ENCODE measurements at regions not wholly inside any gene's neighbourhood (a gene's known extent, or its start where the extent isn't known, plus 50 kb on each side); places are given as distances from the start of the nearest gene placed in this dataset.

DNA sequence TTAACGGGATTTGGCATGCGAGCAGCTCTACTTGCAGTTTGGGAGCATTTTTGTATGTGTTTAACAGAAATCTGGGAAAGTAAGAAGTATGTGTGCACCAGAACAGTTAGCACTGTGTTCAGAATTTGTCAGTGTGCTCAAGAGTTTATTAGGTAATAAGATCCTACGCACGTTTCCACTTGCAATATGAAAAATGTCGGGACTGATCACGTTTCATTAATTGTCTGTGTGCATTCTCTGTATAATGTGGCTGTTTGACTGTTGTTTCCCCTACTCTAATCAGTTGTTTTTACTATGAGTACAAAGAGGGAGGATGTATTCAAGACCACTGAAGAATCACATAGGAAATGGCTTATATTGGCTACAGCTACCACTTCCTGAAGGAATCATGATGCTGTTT, 349.7 kb upstream of the POU3F2 start:
- no peak for DNase-seq
- intact Hi-C loops (cut with DNase I) = no loop called here

DNA sequence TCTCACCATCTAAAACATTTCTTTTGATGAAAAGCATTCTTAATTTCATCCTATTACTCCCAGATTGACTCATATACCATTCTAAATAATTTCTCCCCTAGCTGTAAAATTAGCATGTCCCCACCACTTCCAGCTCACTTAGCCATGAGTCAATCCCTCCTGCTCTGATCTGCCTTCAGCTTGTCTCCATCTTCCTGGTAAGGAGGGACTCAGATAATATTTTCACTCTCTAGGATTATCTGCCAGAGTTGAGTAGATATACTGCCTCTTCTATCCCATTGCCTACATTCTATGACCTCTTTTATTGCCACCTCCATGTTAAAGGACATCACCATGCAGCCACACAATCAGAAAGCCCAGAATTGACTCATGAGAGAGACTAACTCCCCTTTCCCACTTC, 348.8 kb upstream of the POU3F2 start:
- intact Hi-C loops (cut with DNase I) = no loop called here
- DNase-seq = no peak

DNA sequence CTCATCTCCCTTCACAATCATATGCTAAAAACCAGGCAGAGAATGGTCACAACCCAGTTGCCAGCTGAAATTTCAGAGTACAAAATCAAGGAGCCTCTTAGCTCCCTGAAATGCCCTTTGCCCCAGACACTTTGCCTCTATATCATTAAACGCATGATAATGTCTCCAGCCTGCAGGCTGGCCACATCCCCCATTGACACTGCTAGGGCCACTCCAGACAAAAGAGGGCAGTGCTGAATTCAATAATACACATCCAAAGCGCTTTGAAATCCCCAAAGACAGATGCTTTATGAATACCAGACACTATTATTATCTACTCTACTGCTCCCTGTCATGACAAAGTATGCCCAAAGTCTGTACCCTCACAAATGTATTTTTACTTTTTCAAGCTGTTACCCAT, 348.3 kb upstream of the POU3F2 start:
- no peak for DNase-seq
- intact Hi-C loops (cut with DNase I) = no loop called here

DNA sequence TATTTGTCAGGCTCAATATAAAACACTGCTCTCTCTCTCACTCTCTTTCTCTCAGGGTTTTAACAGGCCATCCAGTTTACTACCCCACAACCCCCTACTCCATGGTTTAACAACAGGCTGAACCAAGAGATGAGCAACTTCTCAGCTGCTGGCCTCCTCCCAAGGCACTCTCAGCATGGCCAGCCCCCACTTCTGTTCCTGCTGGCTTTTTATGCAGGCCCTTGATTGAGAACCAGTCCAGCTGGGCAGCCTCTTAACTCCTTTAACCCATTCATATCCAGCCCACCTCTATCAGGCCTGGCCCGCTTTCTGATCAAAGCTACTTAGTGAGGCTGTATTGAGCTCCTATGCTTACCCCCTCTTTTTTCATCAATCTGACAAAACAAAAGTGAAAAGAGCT, 346.8 kb upstream of the POU3F2 start:
- intact Hi-C loops (cut with DNase I) = no loop called here
- peak in 2 of 10 donors; percentile 29 to 54 for DNase-seq

DNA sequence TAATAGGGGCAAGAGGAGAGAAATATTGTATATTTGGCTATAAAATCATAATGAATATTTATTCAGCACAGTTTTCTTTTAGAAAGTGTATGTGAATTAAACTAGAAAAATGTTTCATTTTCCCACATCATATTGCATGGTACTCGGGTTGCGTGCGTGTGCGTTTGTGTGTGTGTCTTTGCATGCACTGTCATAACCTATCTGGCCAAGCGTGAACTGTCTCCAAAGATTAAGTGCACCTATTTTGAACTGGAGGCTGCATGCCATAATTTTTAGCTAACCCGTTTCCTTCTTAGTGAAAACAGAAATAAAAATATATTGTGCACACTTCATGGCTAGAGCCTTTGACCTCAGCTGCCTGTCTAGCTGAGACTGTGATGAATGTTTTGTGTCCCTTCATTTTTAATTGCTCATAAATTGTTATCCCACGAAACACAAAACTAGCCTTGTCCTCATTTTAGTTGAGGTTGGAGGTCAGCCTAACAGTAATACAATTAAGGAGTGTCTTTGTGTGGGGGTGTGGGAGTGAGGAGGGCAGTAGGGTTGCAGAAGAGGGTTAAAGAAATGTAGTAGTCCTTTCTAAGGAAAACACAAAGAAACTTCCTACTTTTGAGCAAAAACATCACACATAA, 336.1 kb upstream of the POU3F2 start:
- no peak for DNase-seq
- intact Hi-C loops (cut with DNase I) = no loop called here

DNA sequence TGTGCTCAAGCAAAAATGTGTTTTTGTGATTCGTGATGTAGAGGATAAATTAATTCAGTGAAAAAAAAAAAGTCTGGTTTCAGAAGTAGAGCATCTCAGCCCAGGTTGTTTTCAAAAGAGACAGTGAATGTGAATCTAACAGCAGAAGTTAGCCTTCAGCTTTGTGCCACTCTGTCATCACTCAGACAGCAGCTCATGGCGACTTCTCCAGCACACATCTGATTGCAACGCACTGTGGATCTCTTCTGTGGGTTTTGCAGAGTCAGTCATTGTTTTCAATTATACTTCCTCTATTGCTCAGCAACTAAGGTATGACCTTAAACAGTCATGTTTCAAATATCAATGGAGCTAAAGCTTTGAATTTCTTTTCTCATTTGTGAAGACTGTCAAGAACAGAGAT, 335.5 kb upstream of the POU3F2 start:
- no peak for DNase-seq
- intact Hi-C loops (cut with DNase I) = no loop called here

DNA sequence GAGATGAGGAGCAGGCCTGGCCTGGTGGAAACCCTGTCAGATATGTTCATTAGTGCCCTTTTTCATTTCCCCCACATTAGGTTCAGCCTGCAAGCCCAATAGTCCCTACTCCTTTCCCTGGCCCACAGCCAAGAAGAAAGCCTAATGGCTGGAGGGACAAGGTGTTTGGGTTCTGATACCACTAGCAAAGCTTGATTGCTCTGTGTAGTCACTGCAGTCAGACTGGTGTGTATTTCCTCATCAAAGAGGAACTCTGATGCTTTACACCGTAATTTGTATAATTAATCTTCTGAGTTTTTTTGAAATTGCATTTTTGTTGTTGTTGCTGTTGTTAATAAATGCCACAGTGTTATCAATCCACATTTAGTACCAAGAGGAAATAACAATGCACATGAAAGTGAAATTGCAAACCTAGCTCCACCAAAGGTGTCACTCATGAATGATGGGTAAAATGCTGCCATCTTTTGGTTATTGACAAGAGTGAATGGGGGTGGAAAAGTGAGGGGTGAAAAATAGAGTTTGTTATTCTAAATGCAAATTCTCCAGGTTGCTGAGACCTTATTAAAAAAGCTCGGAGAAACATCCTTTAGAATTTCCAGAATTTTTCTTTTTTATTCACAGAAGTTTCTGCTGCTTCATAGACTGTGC, 320.2 kb upstream of the POU3F2 start:
- intact Hi-C loops (cut with DNase I) = no loop called here
- no peak for DNase-seq

DNA sequence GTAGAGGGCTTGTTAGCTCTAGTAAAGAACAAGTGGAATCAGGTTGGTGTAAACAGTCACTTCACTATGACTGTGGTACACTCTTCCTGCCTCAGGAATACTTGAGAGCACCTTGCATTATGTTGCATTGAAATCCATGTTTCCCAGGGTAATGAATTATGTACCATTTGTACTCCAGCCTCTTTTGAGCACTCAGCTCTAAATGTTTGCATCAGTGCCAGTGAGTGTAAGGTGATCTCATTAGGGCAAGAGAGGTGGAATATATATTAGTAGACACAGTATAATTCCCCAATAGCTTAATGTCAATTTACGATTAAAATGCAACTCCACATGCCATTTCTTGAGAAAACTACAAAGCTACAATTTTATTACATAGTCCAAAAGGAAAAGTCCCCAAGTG, 319.6 kb upstream of the POU3F2 start:
- intact Hi-C loops (cut with DNase I) = no loop called here
- DNase-seq = no peak

DNA sequence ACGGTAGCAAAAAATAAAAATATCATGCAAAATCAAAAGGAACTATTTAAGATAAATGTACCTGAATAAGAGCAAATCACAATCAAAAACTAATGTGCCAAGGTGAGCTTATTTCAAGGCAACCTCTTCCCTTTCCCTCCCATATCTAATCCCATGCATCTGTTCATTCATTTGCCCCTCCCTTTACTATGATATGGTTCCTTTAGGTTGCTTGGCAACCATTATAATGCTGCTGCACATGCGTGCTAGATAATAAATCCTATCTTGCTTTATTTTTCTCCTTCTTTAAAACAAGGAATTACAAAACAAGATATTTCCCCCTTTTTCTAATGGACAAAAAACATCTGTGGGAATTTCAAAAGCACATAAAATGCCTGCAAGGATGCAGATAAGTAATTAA, 318.2 kb upstream of the POU3F2 start:
- DNase-seq = no peak
- intact Hi-C loops (cut with DNase I) = no loop called here

DNA sequence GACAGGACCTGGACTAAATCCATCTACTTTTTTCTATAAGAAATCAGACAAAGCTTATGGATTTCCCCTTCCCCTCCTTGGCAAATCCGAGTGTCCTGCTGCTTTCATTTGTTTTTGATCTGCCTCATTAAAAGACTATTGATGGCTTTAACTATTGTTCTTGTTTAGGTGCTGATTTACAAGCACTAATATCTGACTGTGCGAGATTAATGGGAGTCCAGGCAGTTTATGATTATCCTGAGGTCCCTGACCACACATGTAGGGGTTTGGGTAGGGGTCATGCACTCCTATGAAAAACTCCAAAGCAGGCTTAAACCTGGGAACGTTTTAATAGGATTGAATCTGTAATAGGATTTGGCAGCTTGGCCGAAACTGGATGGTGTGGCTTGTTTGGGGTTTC, 317.5 kb upstream of the POU3F2 start:
- intact Hi-C loops (cut with DNase I) = no loop called here
- no peak for DNase-seq

DNA sequence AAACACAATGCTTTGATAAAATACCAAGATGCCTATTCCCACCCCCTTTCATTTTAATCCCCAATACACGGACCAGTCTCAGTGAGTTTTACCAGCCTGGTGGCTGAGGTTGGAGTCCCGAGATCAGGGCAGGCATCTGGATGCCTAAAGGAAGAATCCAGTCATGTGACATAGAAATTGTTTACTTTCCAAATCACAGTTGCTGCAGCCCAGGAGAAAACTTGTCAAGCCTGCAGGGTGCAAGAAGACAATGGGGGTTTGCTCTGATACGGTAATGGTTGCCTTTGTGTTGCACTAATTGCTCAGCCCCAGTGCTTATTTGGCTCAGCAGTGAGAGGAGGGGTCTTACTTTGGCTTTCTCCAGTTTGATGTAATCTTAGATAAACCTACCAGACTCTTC, 308.5 kb upstream of the POU3F2 start:
- intact Hi-C loops (cut with DNase I) = no loop called here
- no peak for DNase-seq

DNA sequence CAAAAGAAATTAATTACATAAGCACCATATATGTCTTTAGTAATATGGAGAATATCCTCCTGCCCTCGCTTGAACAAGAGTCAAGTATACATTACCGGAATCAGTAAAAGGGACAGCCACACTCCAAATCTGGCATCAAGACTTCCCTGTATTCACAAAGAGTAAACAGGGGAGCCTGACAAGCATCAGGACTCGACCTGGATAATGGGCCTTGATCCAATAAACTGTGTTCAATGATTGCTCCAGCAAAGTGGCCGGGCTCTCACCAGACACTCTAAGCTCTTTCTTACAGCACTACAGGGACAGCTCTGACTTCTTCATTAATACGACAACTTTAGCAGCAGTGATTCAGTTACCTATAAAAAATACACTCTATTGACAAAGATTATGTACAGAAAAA, 307.9 kb upstream of the POU3F2 start:
- intact Hi-C loops (cut with DNase I) = no loop called here
- no peak for DNase-seq

DNA sequence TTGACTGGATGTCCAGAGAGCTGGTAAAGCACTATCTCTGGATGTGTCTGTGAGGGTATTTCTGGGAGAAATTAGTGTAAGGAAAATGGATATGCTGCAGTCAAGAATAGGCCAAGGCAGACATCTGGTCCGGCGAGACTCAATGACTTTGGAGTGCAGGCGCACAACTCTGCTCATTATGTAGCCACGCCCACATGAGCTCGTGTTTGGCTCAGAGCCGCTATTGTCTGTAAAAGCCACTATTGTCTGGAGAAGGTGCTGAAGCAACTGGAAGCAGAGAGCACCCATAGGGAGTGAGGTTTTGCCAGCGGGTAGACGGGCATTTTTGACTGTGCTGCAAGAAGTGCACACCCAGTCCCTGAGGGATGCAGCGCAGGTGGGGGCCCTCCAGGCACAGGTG, 305.0 kb upstream of the POU3F2 start:
- peak in 7 of 10 donors; percentile 37 to 92 (median 68) for DNase-seq
- intact Hi-C loops (cut with DNase I) = no loop called here

DNA sequence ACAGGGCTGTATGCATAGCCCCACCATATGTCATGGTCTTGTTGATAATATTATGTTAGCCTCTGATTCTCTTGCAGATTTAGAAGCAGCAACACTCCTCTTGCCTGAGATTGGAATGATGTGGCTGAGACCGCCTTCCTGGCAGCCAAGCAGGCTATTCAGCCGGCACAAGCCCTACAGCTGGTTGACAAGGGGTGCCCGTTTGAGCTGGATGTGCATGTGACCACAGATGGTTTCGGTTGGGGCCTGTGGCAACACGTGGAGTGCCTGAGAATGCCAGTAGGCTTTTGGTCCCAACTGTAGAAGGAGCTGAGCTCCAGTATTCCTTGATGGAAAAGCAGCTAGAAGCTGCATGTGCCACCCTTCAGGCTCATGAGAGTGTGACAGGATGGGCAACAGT, 303.6 kb upstream of the POU3F2 start:
- intact Hi-C loops (cut with DNase I) = no loop called here
- peak in 5 of 10 donors; percentile 18 to 89 (median 47) for DNase-seq

DNA sequence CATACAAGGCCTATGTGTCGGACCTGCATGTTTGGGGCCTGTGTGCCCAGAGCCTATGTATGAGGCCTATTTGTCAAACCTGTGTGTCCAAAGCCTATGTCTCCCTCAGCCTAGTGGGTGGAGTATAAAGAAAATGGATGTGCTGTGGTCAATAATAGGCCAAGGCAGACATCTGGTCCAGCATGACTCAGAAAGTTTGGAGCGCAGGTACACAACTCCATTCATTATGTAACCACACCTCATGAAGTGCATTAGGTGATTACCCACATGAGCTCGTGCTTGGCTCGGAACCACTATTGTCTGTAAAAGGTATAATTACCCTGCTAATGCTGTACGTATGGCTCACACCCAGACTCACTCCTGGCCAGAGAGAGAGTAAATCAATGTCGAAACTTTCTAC, 302.4 kb upstream of the POU3F2 start:
- intact Hi-C loops (cut with DNase I) = no loop called here
- no peak for DNase-seq

DNA sequence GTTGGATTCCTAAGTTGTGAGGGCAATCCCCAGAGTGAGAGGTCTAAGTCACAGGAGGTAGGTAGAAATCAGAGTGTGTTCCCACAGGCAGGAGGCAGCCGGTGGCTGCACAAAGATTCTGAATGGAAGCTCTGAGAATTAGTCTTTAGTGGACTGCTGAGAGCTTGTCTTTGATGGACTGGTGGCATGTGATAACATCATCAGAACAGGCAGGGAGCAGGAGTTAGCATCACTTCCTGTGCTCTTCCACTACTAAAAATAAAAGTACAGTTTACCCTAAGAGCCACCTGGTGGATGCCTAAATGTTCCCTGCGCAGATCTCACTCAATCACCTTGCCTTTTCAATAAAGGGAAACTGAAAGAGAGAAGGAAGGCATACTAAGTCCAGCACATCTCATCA, 294.6 kb upstream of the POU3F2 start:
- intact Hi-C loops (cut with DNase I) = no loop called here
- peak in 1 of 10 donors; percentile 57 for DNase-seq

DNA sequence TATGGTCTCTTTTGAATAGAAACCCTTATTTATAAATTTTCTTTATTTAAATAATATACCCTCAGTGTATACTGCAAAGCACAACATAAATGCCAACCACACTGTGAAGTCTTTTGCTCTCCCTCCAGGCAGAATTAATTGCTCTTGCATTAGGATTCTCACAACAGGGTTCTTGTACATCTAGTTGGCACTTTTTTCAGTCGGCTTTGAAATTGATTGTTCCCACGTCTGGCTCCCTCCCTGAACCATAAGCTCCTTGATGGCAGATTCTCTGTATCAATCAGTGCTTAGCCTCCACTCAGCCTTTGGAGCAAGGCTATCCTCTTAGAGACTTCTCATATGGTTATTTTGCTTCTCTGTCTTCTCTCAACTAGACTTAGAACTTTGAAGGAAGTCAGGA, 288.0 kb upstream of the POU3F2 start:
- DNase-seq = no peak
- intact Hi-C loops (cut with DNase I) = no loop called here

DNA sequence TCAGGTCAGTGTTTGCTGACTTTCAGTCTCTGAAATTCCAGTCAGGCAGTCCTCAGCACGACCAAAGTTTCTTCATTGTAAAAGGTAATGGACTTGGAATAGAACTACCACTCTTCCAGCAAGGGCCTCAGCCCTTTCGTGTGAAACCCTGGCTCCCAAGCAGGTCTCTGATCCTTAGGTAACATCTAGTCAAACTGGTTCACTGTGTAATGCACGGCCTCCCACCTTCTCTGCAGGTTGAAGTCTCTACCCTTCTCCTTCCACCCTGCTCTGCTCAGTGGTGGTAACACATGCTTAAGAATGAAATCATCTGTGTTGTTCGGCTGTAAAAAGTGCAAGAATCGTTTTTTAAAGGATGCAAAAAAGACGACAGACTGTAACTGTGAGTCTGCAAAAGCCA, 287.2 kb upstream of the POU3F2 start:
- intact Hi-C loops (cut with DNase I) = no loop called here
- no peak for DNase-seq

DNA sequence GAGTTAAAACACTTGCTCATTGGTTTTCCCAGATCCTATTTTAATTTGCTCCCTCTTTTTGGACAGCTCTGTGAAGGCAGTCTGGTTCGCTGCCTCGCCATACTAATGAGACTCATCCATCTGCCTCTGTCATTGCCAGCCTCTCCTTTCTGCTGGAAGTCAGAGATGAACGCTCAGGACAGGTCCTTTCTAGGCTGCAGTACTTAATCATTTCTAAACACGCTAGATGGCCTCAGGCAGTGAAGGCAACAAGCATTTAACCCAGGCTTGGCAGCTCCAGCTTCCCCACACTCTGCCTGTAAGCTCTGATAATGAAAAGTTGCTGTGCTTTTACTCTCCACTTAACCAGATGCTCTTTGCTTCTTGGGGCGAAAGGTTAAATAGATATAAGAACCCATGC, 286.7 kb upstream of the POU3F2 start:
- intact Hi-C loops (cut with DNase I) = no loop called here

DNA sequence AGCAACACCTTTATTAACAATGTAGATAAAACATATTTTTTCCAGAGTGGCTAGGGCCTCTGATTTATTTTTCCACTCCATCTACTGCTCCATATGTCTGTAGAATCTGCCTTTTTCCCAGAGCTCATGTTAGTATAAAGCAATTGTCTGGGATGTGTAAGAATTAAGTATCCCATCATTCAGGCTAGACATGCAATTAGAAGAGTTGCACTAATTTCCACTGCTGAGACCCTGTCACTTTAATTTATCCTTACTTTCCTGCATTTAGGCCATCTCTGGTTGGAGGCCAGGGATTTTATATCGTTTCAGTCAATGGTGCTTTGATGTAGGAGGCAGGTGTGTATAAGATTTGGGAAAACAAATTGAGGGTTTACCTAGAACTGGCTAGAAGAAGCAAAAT, 286.1 kb upstream of the POU3F2 start:
- intact Hi-C loops (cut with DNase I) = no loop called here
- no peak for DNase-seq

More for the DNA sequence above, 286.7 kb upstream of the POU3F2 start:
- peak in 1 of 10 donors; percentile 56 for DNase-seq

DNA sequence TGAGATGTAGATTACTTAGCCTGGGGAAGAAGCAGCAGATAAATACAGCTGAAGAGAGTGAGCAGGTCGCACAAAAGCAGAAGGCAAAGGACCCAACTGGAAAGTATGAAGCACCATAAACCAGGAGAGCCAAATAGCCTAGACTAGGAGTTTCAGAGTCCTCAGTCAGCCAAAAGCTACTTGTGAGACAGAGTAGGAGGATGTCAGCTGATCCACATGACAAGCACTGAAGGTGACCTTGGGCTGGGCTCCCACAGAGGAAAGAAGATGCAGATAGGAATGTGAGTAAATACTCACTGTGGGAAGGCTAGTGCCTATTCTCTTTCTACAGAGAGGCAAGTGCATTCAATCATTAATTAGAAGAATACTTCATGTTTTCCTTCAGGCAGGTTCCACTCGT, 274.0 kb upstream of the POU3F2 start:
- DNase-seq = no peak
- intact Hi-C loops (cut with DNase I) = no loop called here

DNA sequence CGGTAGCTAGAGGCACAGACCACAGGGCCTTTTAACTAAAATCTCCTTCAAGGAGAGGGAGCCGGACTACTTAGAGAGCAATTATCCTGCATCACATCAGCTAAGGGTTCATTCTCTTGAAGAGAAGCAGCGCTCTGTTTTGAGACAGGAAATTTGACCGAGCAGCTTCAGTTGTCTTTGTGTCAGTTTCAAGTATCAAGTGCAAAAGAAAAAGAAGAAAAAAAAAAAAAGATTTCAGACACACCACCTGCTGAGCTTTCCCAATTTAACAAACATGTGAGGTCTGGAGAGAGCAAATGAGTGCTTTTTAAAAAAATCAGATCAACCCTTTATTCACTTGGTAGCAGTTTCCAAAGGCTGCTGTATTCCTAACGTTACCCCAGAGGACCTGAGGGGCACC, 273.5 kb upstream of the POU3F2 start:
- intact Hi-C loops (cut with DNase I) = no loop called here
- no peak for DNase-seq

DNA sequence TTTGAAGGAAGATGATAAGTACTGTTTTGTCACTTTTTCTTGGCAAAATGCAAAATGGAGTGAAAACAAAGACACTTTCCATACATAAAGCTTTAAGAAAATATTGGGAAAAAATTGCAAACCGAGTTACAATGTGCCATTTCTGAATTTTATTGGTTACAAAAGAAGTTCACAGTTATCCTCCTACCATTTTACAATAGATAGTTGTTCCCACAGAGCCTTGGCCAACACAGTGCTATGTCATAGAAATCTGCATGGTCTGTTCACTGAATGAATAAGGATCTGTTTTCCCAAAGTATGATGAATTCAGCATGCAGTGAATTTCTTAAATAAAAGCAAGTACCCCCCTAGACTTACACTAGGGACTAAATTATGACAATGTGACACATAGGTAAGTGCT, 268.2 kb upstream of the POU3F2 start:
- intact Hi-C loops (cut with DNase I) = no loop called here
- DNase-seq = peak in 1 of 10 donors; percentile 28
